HG03280 (cell line): ENCODE measurements at regions not wholly inside any gene's neighbourhood (a gene's known extent, or its start where the extent isn't known, plus 50 kb on each side); places are given as distances from the start of the nearest gene placed in this dataset.

Experiments
- ATAC-seq: cut with Tn5 transposase; IDR thresholded peaks from one replicate; pipeline ENCODE4 v1.9.1; 2021; ENCODE audit warnings: mild to moderate bottlenecking, moderate library complexity; ENCODE audit not compliant: unreplicated experiment

GRCh38 chr2:129619471-129619870 is 360.0 kb upstream of the RAB6C start:
- no peak for ATAC-seq

GRCh38 chr2:129620411-129620810 is 359.1 kb upstream of the RAB6C start:
- no peak for ATAC-seq

GRCh38 chr2:129623783-129624182 is 355.7 kb upstream of the RAB6C start:
- no peak for ATAC-seq

GRCh38 chr2:129627437-129627836 is 352.0 kb upstream of the RAB6C start:
- ATAC-seq: no peak

GRCh38 chr2:129636692-129637091 is 342.8 kb upstream of the RAB6C start:
- no peak for ATAC-seq

GRCh38 chr2:129641371-129641770 is 338.1 kb upstream of the RAB6C start:
- ATAC-seq: no peak

- no peak for ATAC-seq
Observed at GRCh38 chr2:129642526-129643043, 336.9 kb upstream of the RAB6C start.

- ATAC-seq: no peak
Observed at GRCh38 chr2:129645335-129645734, 334.1 kb upstream of the RAB6C start.

- ATAC-seq: no peak
Observed at GRCh38 chr2:129646107-129646506, 333.4 kb upstream of the RAB6C start.

GRCh38 chr2:129653246-129653645 is 326.2 kb upstream of the RAB6C start:
- no peak for ATAC-seq

- no peak for ATAC-seq
Observed at GRCh38 chr2:129654331-129654730, 325.1 kb upstream of the RAB6C start.

- ATAC-seq: no peak
Observed at GRCh38 chr2:129656081-129656598, 323.3 kb upstream of the RAB6C start.

- no peak for ATAC-seq
Observed at GRCh38 chr2:129658430-129658829, 321.0 kb upstream of the RAB6C start.

GRCh38 chr2:129661935-129662334 is 317.5 kb upstream of the RAB6C start:
- no peak for ATAC-seq

- no peak for ATAC-seq
Observed at GRCh38 chr2:129667577-129667976, 311.9 kb upstream of the RAB6C start.

GRCh38 chr2:129672521-129672920 is 306.9 kb upstream of the RAB6C start:
- ATAC-seq: no peak

GRCh38 chr2:129673234-129673633 is 306.2 kb upstream of the RAB6C start:
- no peak for ATAC-seq

- no peak for ATAC-seq
Observed at GRCh38 chr2:129673847-129674711, 305.4 kb upstream of the RAB6C start.

- ATAC-seq: no peak
Observed at GRCh38 chr2:129678751-129679150, 300.7 kb upstream of the RAB6C start.

GRCh38 chr2:129681788-129682187 is 297.7 kb upstream of the RAB6C start:
- no peak for ATAC-seq

- no peak for ATAC-seq
Observed at GRCh38 chr2:129689653-129690448, 289.6 kb upstream of the RAB6C start.

- no peak for ATAC-seq
Observed at GRCh38 chr2:129695496-129695895, 284.0 kb upstream of the RAB6C start.
